ENCODE measurements at regions not wholly inside any gene's neighbourhood (a gene's known extent, or its start where the extent isn't known, plus 50 kb on each side); places are given as distances from the start of the nearest gene placed in this dataset.

- TF ChIP-seq ZNF462 (CRISPR knock-in tag; IDR thresholded peaks at IDR 0.05) (no peak), STAT1 (IDR thresholded peaks at IDR 0.05; ENCODE audit: unreplicated experiment) (no peak), ETS1 (IDR thresholded peaks at IDR 0.05) (no peak), POLR2AphosphoS5 (IDR thresholded peaks at IDR 0.05; ENCODE audit: low read depth) (no peak)
Observed at GRCh38 chr6:81556551-81556950, 195.9 kb downstream of the TENT5A start (continued).

- no peak overlapping the region for H3K4me3 ChIP-seq
- no peak overlapping the region for H2AFZ ChIP-seq
- no peak overlapping the region for H3K27ac ChIP-seq (ENCODE audit: low read depth)
- H3F3A ChIP-seq (replicated peaks; ENCODE audit: low read depth), result no peaks in the 10 kb centered on the region
- Mint-ChIP-seq H3K27me3 (ENCODE audit: insufficient read depth, low read depth, poor library complexity) (no peaks in the 10 kb centered on the region), H3K36me3 (ENCODE audit: low read depth) (no peaks in the 10 kb centered on the region), H3K27ac (no peak overlapping the region), H3K4me3 (no peak overlapping the region), H3K9me3 (peaks cover 8% of the 10 kb centered on the region; the same call in 2 of the 3 replicates), H3K4me1 (peaks cover 7% of the 10 kb centered on the region; the same call in 1 of the 3 replicates)
- no peak overlapping the region for H3K4me2 ChIP-seq
- ATAC-seq, result no peak
- no peaks in the 10 kb centered on the region for H3K27me3 ChIP-seq (ENCODE audit: insufficient read depth)
- H3K4me1 ChIP-seq (ENCODE audit: insufficient read depth), result peaks cover 5% of the 10 kb centered on the region; the same call in 1 of the 2 replicates
- 0 out of 2 replicates have a peak, but pooled peaks cover 5% of the 10 kb centered on the region for H3K9me2 ChIP-seq (ENCODE audit: insufficient read depth)
- DNase-seq (ENCODE audit: low spot score), result no peak
- H3K79me2 ChIP-seq (replicated peaks; ENCODE audit: insufficient read depth), result no peaks in the 10 kb centered on the region
- TF ChIP-seq JUNB (IDR thresholded peaks at IDR 0.05; ENCODE audit: unreplicated experiment) (no peak), STAT1 (IDR thresholded peaks at IDR 0.05; ENCODE audit: unreplicated experiment) (no peak), POLR2AphosphoS5 (IDR thresholded peaks at IDR 0.05; ENCODE audit: low read depth) (no peak)
- no peaks in the 10 kb centered on the region for H3K36me3 ChIP-seq (ENCODE audit: insufficient read depth)
- no peaks in the 10 kb centered on the region for H4K20me1 ChIP-seq (replicated peaks; ENCODE audit: insufficient read depth)
Observed at GRCh38 chr6:81553216-81553615, 199.3 kb downstream of the TENT5A start.

All from GM23338 (cell line).